B cell (primary cell): ENCODE measurements at regions not wholly inside any gene's neighbourhood (a gene's known extent, or its start where the extent isn't known, plus 50 kb on each side); places are given as distances from the start of the nearest gene placed in this dataset.

Experiments
- ATAC-seq: fragments of 200-7000 bp; cut with Tn5 transposase; one replicate; pipeline ENCODE4 v1.10.0; 2021; ENCODE audit warnings: low read depth, mild to moderate bottlenecking, moderate number of reproducible peaks, moderate library complexity
- CTCF ChIA-PET: fragments of 350-600 bp; sonication (Branson Sonifier 250); formaldehyde crosslinking; loops from one replicate; lab custom pipeline; 2021; ENCODE audit warnings: antibody characterized with exemption, inconsistent platforms; lab: Charles Lee
- POLR2A ChIA-PET: fragments of 350-600 bp; sonication (Branson Sonifier 250); formaldehyde crosslinking; loops from one replicate; lab custom pipeline; 2021; ENCODE audit warnings: antibody characterized with exemption; lab: Charles Lee
- DNase-seq: peaks from one replicate; pipeline ENCODE4 v3.0.0; 2013
- H2AFZ ChIP-seq: 2 replicates; pipeline ENCODE4 v1.6.1; 2012; ENCODE audit warnings: mild to moderate bottlenecking, low read depth, low read length; ENCODE audit not compliant: insufficient read depth, poor library complexity, severe bottlenecking
- H3K27ac ChIP-seq, 2 donors: 1 replicate in 1 of 2; 2 replicates in 1 of 2; pipeline ENCODE4 v1.5.1; 2012 to 2013; ENCODE audit warnings: low read length in 2 of 2, mild to moderate bottlenecking in 2 of 2, moderate library complexity in 1 of 2
- H3K27me3 ChIP-seq, 4 experiments: fragments of 200-600 bp in 1 of 4; sonication (generic) in 1 of 4; replicated peaks in 1 of 4; 1 replicate in 2 of 4; 2 replicates in 2 of 4; pipeline versions ENCODE4 v1.6.1 to v1.7.0; 2013 to 2016; ENCODE audit warnings: low read length in 3 of 4, mild to moderate bottlenecking in 2 of 4, mixed read lengths in 1 of 4, moderate library complexity in 1 of 4; ENCODE audit not compliant: insufficient read depth in 4 of 4, control insufficient read depth in 3 of 4; ENCODE audit errors: control extremely low read depth in 1 of 4
- H3K36me3 ChIP-seq, 2 experiments: replicated peaks in 1 of 2; 1 replicate in 1 of 2; 2 replicates in 1 of 2; pipeline versions ENCODE4 v1.6.1 to v1.7.1; 2013; ENCODE audit warnings: low read length in 1 of 2; ENCODE audit not compliant: insufficient read depth in 2 of 2, control insufficient read depth in 1 of 2; ENCODE audit errors: control extremely low read depth in 1 of 2, extremely low read depth in 1 of 2
- H3K4me1 ChIP-seq, 2 donors: fragments of 200-600 bp in 1 of 2; sonication (generic) in 1 of 2; 1 replicate in 1 of 2; 2 replicates in 1 of 2; pipeline versions ENCODE4 v1.5.1 to v1.6.1; 2013 to 2017; ENCODE audit warnings: low read length in 2 of 2; ENCODE audit not compliant: control insufficient read depth in 2 of 2, insufficient read depth in 2 of 2
- H3K4me2 ChIP-seq: replicated peaks from 2 replicates; pipeline ENCODE3; 2012; ENCODE audit warnings: mild to moderate bottlenecking, low read depth, low read length; ENCODE audit not compliant: poor library complexity, severe bottlenecking
- H3K4me3 ChIP-seq, 5 experiments: fragments of 200-600 bp in 1 of 5; sonication (generic) in 1 of 5; 1 replicate in 3 of 5; 2 replicates in 2 of 5; pipeline versions ENCODE4 v1.5.1 to v1.7.0; 2011 to 2016; ENCODE audit warnings: low read length in 4 of 5, mild to moderate bottlenecking in 4 of 5, low read depth in 2 of 5, control low read depth in 1 of 5, moderate library complexity in 1 of 5; ENCODE audit not compliant: insufficient read depth in 1 of 5; ENCODE audit errors: control extremely low read depth in 1 of 5, extremely low read depth in 1 of 5
- H3K79me2 ChIP-seq: fragments of 200-600 bp; sonication (generic); one replicate; pipeline ENCODE4 v1.6.0; 2016; ENCODE audit warnings: low read length; ENCODE audit not compliant: control insufficient read depth, insufficient read depth
- H3K9ac ChIP-seq: fragments of 200-600 bp; sonication (generic); 2 replicates; pipeline ENCODE4 v1.6.1; 2017; ENCODE audit warnings: mild to moderate bottlenecking, low read length, moderate library complexity
- H3K9me3 ChIP-seq, 3 donors: one replicate each; pipeline versions ENCODE4 v1.6.1 to v1.7.1; 2013; ENCODE audit warnings: low read length in 2 of 3; ENCODE audit not compliant: control insufficient read depth in 2 of 3, insufficient read depth in 1 of 3; ENCODE audit errors: control extremely low read depth in 1 of 3
- H4K20me1 ChIP-seq: 2 replicates; pipeline ENCODE4 v1.6.0; 2012; ENCODE audit warnings: mild to moderate bottlenecking, low read length; ENCODE audit not compliant: insufficient read depth, control insufficient read depth, poor library complexity, severe bottlenecking
- H3K27ac Mint-ChIP-seq: one replicate; pipeline ENCODE4 v1.8.0; 2021; ENCODE audit warnings: mixed read lengths
- H3K27me3 Mint-ChIP-seq: one replicate; pipeline ENCODE4 v1.8.0; 2021; ENCODE audit warnings: mixed read lengths
- H3K4me1 Mint-ChIP-seq: one replicate; pipeline ENCODE4 v1.8.0; 2021; ENCODE audit warnings: mixed read lengths
- H3K4me3 Mint-ChIP-seq: one replicate; pipeline ENCODE4 v1.8.0; 2021; ENCODE audit warnings: mixed read lengths
- H3K9me3 Mint-ChIP-seq: one replicate; pipeline ENCODE4 v1.8.0; 2022; ENCODE audit warnings: mixed read lengths; ENCODE audit not compliant: insufficient read depth
- EZH2 ChIP-seq: IDR thresholded peaks from 2 replicates; pipeline ENCODE4 v1.6.1; 2012; ENCODE audit warnings: borderline replicate concordance, low read depth, mild to moderate bottlenecking, moderate library complexity, low read length; ENCODE audit not compliant: insufficient read depth, poor library complexity, severe bottlenecking
- WGBS: methylation state at CpG from one replicate; pipeline ENCODE4 v1.1.5; 2013; ENCODE audit warnings: missing lambda C conversion rate; ENCODE audit not compliant: insufficient coverage; 5-methylcytosine and 5-hydroxymethylcytosine counted together
- intact Hi-C: fragments of 100-400 bp; cut with micrococcal nuclease; formaldehyde crosslinking; loops from one replicate; pipeline ENCODE4 v1.10.0; 2022
- TF ChIP-seq, protein P1 (sequence below): fragments of 200-600 bp; IDR thresholded peaks from one replicate; pipeline ENCODE4 v1.8.0; 2022; ENCODE audit warnings: antibody characterized with exemption, mild to moderate bottlenecking

DNA sequence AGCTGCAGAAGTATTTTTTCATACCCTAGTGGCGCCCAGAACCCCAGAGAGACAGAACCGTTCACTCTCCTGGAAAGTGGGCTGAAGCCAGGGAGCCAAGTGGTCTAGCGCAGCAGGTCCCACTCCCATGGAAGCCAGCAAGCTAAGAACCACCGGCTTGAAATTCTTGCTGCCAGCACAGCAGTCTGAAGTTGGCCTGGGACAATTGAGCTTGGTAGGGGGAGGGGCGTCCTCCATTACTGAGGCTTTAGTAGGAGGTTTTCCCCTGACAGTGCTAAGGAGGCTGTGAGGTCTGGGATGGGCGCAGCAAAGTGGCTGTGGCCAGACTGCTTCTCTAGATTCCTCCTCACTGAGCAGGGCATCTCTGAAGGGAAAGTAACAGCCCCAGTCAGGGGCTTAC, 84.5 kb upstream of the ATXN3L start:
- H3K9ac ChIP-seq = no peak overlapping the region
- ChIA-PET CTCF (no interaction called here), POLR2A (no interaction called here)
- Mint-ChIP-seq H3K27ac (no peak overlapping the region), H3K4me1 (peaks cover 8% of the 10 kb centered on the region), H3K9me3 (peaks cover 2% of the 10 kb centered on the region), H3K27me3 (no peaks in the 10 kb centered on the region), H3K4me3 (no peak overlapping the region)
- H3K4me2 ChIP-seq = no peak overlapping the region
- H3K27ac ChIP-seq = no peak overlapping the region
- no peaks in the 10 kb centered on the region for H3K9me3 ChIP-seq
- H3K4me3 ChIP-seq = no peak overlapping the region
- no peak overlapping the region for H2AFZ ChIP-seq
- WGBS = 100% methylated on average over 1 of the region's 6 CpGs
- no peak for TF ChIP-seq EZH2
- TF ChIP-seq, protein P1, sequence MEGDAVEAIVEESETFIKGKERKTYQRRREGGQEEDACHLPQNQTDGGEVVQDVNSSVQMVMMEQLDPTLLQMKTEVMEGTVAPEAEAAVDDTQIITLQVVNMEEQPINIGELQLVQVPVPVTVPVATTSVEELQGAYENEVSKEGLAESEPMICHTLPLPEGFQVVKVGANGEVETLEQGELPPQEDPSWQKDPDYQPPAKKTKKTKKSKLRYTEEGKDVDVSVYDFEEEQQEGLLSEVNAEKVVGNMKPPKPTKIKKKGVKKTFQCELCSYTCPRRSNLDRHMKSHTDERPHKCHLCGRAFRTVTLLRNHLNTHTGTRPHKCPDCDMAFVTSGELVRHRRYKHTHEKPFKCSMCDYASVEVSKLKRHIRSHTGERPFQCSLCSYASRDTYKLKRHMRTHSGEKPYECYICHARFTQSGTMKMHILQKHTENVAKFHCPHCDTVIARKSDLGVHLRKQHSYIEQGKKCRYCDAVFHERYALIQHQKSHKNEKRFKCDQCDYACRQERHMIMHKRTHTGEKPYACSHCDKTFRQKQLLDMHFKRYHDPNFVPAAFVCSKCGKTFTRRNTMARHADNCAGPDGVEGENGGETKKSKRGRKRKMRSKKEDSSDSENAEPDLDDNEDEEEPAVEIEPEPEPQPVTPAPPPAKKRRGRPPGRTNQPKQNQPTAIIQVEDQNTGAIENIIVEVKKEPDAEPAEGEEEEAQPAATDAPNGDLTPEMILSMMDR = no peak
- H3K36me3 ChIP-seq = no peaks in the 10 kb centered on the region
- intact Hi-C loops = no loop called here
- H4K20me1 ChIP-seq = no peaks in the 10 kb centered on the region
- DNase-seq (no peak), ATAC-seq (no peak)
- no peaks in the 10 kb centered on the region for H3K27me3 ChIP-seq
- H3K4me1 ChIP-seq = no peaks in the 10 kb centered on the region
- H3K79me2 ChIP-seq = no peaks in the 10 kb centered on the region

DNA sequence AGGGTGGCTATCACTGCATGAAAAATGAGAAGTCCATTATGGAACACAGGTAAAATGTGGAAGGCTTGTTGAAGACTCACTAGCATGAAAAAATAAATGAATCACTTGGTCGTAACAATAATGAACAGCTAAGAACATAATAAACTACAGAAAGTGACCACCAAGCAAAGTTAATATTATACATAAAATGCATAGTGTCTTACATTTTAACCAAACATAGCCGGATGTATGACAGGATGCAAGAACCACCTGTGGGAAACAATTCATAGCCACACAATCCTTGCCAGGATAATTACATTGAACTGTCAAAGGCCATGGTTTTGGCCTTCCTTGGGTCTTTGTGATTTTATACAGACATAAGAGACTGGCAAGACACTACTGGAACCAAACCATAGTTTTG, 81.9 kb upstream of the ATXN3L start:
- Histone ChIP-seq H4K20me1 (no peaks in the 10 kb centered on the region), H3K4me2 (no peak overlapping the region), H2AFZ (no peak overlapping the region), H3K4me3 (no peak overlapping the region), H3K79me2 (no peaks in the 10 kb centered on the region), H3K9me3 (no peaks in the 10 kb centered on the region), H3K9ac (no peak overlapping the region), H3K27me3 (peaks cover 0 to 2% (median 0%) of the 10 kb centered on the region in 4 experiments), H3K27ac (no peak overlapping the region), H3K36me3 (no peaks in the 10 kb centered on the region), H3K4me1 (no peaks in the 10 kb centered on the region)
- Mint-ChIP-seq H3K4me3 (no peak overlapping the region), H3K27ac (no peak overlapping the region), H3K27me3 (no peaks in the 10 kb centered on the region), H3K4me1 (peaks cover 8% of the 10 kb centered on the region), H3K9me3 (no peaks in the 10 kb centered on the region)
- no peak for ATAC-seq
- intact Hi-C loops = no loop called here
- DNase-seq = no peak
- TF ChIP-seq EZH2 = no peak
- TF ChIP-seq, protein P1 = no peak
- CTCF ChIA-PET = no interaction called here
- no CpG with 5 or more reads among the region's 2 CpGs for WGBS
- POLR2A ChIA-PET = no interaction called here
